Activated B cell treated with CpG ODN at 0.5 μM for 24 hours (primary cell): ENCODE measurements at regions not wholly inside any gene's neighbourhood (a gene's known extent, or its start where the extent isn't known, plus 50 kb on each side); places are given as distances from the start of the nearest gene placed in this dataset.

ENCODE experiments used
- ATAC-seq: fragments of 200-7000 bp; cut with Tn5 transposase; one replicate; pipeline ENCODE4 v1.10.0; 2021; ENCODE audit warnings: low read depth, mild to moderate bottlenecking, moderate library complexity
- CTCF ChIA-PET: fragments of 350-600 bp; sonication (Branson Sonifier 250); formaldehyde crosslinking; loops from one replicate; lab custom pipeline; 2021; ENCODE audit warnings: antibody characterized with exemption; lab: Charles Lee
- POLR2A ChIA-PET: fragments of 350-600 bp; sonication (Branson Sonifier 250); formaldehyde crosslinking; loops from one replicate; lab custom pipeline; 2021; ENCODE audit warnings: antibody characterized with exemption; lab: Charles Lee
- DNase-seq: peaks from one replicate; pipeline ENCODE4 v3.0.0; 2022
- H3K27ac Mint-ChIP-seq: one replicate; pipeline ENCODE4 v1.8.0; 2020; ENCODE audit warnings: mixed read lengths
- H3K27me3 Mint-ChIP-seq: one replicate; pipeline ENCODE4 v1.8.0; 2021; ENCODE audit warnings: mixed read lengths
- H3K36me3 Mint-ChIP-seq: one replicate; pipeline ENCODE4 v1.8.0; 2021; ENCODE audit warnings: low read depth, mixed read lengths
- H3K4me1 Mint-ChIP-seq: one replicate; pipeline ENCODE4 v1.8.0; 2021; ENCODE audit warnings: mixed read lengths
- H3K4me3 Mint-ChIP-seq: one replicate; pipeline ENCODE4 v1.8.0; 2020; ENCODE audit warnings: mild to moderate bottlenecking, mixed read lengths
- H3K9me3 Mint-ChIP-seq: one replicate; pipeline ENCODE4 v1.8.0; 2020; ENCODE audit warnings: mixed read lengths
- intact Hi-C: fragments of 100-400 bp; cut with micrococcal nuclease; formaldehyde crosslinking; loops from one replicate; pipeline ENCODE4 v1.15.1; 2024
- TF ChIP-seq, protein P1 (sequence below): fragments of 200-600 bp; IDR thresholded peaks from one replicate; pipeline ENCODE4 v1.8.0; 2022; ENCODE audit warnings: antibody characterized with exemption, mild to moderate bottlenecking

GRCh38 chr16:66294507-66294906 lies 72.0 kb upstream of the CDH5 start:
- H3K36me3 Mint-ChIP-seq: no peaks in the 10 kb centered on the region
- no peak overlapping the region for H3K27ac Mint-ChIP-seq
- TF ChIP-seq, protein P1, sequence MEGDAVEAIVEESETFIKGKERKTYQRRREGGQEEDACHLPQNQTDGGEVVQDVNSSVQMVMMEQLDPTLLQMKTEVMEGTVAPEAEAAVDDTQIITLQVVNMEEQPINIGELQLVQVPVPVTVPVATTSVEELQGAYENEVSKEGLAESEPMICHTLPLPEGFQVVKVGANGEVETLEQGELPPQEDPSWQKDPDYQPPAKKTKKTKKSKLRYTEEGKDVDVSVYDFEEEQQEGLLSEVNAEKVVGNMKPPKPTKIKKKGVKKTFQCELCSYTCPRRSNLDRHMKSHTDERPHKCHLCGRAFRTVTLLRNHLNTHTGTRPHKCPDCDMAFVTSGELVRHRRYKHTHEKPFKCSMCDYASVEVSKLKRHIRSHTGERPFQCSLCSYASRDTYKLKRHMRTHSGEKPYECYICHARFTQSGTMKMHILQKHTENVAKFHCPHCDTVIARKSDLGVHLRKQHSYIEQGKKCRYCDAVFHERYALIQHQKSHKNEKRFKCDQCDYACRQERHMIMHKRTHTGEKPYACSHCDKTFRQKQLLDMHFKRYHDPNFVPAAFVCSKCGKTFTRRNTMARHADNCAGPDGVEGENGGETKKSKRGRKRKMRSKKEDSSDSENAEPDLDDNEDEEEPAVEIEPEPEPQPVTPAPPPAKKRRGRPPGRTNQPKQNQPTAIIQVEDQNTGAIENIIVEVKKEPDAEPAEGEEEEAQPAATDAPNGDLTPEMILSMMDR: no peak
- DNase-seq (no peak), ATAC-seq (no peak)
- CTCF ChIA-PET: no interaction called here
- POLR2A ChIA-PET: no interaction called here
- no peaks in the 10 kb centered on the region for H3K4me1 Mint-ChIP-seq
- no peak overlapping the region for H3K4me3 Mint-ChIP-seq
- H3K9me3 Mint-ChIP-seq: peaks cover 5% of the 10 kb centered on the region
- peaks cover 10% of the 10 kb centered on the region for H3K27me3 Mint-ChIP-seq
- intact Hi-C loops: no loop called here

- Mint-ChIP-seq H3K27ac (no peak overlapping the region), H3K36me3 (no peaks in the 10 kb centered on the region), H3K27me3 (peaks cover 10% of the 10 kb centered on the region), H3K4me3 (no peak overlapping the region), H3K9me3 (peaks cover under 1% of the 10 kb centered on the region), H3K4me1 (no peaks in the 10 kb centered on the region)
- CTCF ChIA-PET: no interaction called here
- TF ChIP-seq, protein P1: no peak
- DNase-seq (no peak), ATAC-seq (no peak)
- intact Hi-C loops: no loop called here
- POLR2A ChIA-PET: no interaction called here
Observed at GRCh38 chr16:66293932-66294331, 72.6 kb upstream of the CDH5 start.

DNA sequence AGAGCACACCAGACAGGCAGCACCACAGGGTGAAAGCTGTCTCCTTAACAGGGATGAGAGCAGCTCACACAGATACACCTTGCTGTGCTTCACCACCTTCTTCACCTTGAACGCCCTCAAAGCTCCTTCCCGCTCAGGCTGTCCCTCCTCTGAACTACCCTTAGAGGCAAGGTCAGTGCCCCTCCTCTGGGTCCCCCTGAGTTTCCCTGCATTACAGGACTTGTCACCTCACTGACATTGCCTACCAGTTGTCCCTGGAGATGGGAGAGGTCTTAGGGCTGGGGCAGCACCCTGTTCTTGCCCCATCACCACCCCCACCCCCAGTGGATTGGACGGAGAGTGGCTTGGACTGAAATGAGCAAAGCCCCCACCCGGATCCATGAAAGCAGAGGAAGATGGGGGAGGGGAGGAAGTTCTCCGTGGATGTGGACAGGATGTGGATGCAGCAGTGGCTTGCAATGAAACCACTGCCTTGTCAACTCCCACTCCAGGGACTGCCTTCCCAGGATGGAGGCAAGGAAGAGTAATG lies 73.2 kb upstream of the CDH5 start:
- Mint-ChIP-seq H3K4me3 (no peak overlapping the region), H3K4me1 (no peaks in the 10 kb centered on the region), H3K27ac (no peak overlapping the region), H3K36me3 (no peaks in the 10 kb centered on the region), H3K9me3 (no peaks in the 10 kb centered on the region), H3K27me3 (peaks cover 10% of the 10 kb centered on the region)
- TF ChIP-seq, protein P1: no peak
- ATAC-seq (no peak), DNase-seq (no peak)
- CTCF ChIA-PET: no interaction called here
- intact Hi-C loops: no loop called here
- POLR2A ChIA-PET: no interaction called here

DNA sequence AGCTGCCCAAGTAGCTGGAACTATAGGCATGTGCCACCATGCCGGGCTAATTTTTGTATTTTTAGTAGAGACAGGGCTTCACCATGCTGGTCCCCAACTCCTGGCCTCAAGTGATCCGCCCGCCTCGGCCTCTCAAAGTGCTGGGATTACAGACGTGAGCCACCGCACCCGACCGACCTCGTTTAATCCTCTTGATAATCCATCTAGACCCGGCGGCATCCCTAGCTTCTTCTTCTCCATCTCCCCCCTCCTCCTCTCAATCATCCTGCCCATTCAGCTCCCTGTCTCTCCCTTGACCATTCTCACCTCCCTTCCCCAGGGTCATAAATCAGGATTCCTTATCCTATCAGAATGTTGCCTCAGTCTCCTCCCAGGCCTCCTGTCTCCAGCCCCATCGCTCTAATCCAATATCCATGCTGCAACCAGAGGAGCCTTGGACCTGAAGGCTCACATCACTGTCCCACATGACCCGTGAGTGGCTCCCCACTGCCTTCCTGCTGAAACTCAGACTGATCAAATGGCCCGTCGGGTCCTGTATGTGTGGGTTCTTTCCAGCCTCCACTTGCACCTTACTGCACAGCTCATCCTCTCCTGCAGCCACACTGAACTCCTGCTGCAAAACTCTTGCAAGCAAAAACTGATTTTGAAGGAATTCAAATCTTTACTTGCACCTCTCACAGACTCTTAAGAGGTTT lies 74.1 kb upstream of the CDH5 start:
- ChIA-PET CTCF (no interaction called here), POLR2A (no interaction called here)
- no peaks in the 10 kb centered on the region for H3K9me3 Mint-ChIP-seq
- H3K4me3 Mint-ChIP-seq: no peak overlapping the region
- peaks cover 10% of the 10 kb centered on the region for H3K27me3 Mint-ChIP-seq
- TF ChIP-seq, protein P1: no peak
- no peak overlapping the region for H3K27ac Mint-ChIP-seq
- no peak for DNase-seq
- H3K36me3 Mint-ChIP-seq: no peaks in the 10 kb centered on the region
- no peak for ATAC-seq
- no peaks in the 10 kb centered on the region for H3K4me1 Mint-ChIP-seq
- intact Hi-C loops: no loop called here

- Mint-ChIP-seq H3K27me3 (peaks cover 10% of the 10 kb centered on the region), H3K4me3 (no peak overlapping the region), H3K9me3 (no peaks in the 10 kb centered on the region), H3K36me3 (no peaks in the 10 kb centered on the region), H3K27ac (no peak overlapping the region), H3K4me1 (no peaks in the 10 kb centered on the region)
- POLR2A ChIA-PET: no interaction called here
- DNase-seq: no peak
- no peak for ATAC-seq
- TF ChIP-seq, protein P1: no peak
- CTCF ChIA-PET: no interaction called here
- intact Hi-C loops: no loop called here
Observed at GRCh38 chr16:66291833-66292232, 74.7 kb upstream of the CDH5 start.
